ENCODE measurements at regions not wholly inside any gene's neighbourhood (a gene's known extent, or its start where the extent isn't known, plus 50 kb on each side); places are given as distances from the start of the nearest gene placed in this dataset.

GRCh38 chr9:111163716-111164389 is 125.6 kb upstream of the LPAR1 start:
- no peak for DNase-seq (ENCODE audit: low spot score)
- in situ Hi-C loops (cut with MboI; ENCODE audit: low pct_unique_long_range_greater_than_20kb, low sequenced_read_pairs, unreplicated experiment), result no loop called here
- no peak for TF ChIP-seq CTCF (IDR thresholded peaks at IDR 0.05; ENCODE audit: extremely low read depth, insufficient read depth, missing control alignments)

DNA sequence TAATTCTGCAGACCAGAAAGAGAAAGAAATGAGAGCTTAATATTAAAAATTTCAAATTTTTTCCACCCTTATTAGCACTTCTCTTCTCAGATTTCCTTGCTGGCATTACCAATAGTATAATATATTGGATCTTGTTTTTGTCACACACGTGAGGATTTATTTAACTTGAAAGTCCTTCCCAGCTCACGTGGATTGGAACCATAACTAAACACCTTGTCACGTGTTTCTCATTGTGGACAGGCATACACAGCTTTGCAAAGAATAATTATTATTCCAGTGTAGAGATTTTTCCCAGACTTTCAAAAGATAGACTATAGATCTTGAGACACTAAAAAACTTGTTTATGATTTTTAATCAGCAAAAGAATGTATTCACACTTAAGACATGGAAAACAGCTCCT is 123.8 kb upstream of the LPAR1 start:
- no peak for TF ChIP-seq CTCF (IDR thresholded peaks at IDR 0.05; ENCODE audit: extremely low read depth, insufficient read depth, missing control alignments)
- in situ Hi-C loops (cut with MboI; ENCODE audit: low pct_unique_long_range_greater_than_20kb, low sequenced_read_pairs, unreplicated experiment), result no loop called here

DNA sequence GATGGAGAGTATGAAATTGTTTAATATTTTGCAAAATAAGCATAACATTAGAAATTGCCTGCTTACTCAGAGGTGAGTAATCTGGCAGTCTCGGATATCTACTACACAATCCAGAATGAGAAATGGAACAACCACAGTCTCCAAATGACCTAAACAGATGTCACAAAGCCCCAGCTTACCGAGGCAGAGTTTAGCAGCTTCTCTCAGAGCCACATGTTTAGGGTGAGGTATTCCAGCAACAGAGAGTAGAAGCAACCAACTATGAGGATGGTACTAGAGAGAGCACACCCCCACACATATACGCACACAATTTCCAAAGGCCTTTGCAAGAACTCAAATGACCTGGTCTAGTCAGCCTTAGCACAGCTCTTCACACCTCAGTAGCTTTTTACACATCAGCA is 122.7 kb upstream of the LPAR1 start:
- in situ Hi-C loops (cut with MboI; ENCODE audit: low pct_unique_long_range_greater_than_20kb, low sequenced_read_pairs, unreplicated experiment), result no loop called here
- DNase-seq (ENCODE audit: low spot score), result no peak
- TF ChIP-seq CTCF (IDR thresholded peaks at IDR 0.05; ENCODE audit: extremely low read depth, insufficient read depth, missing control alignments), result no peak

More for the DNA sequence above, 123.8 kb upstream of the LPAR1 start:
- DNase-seq (ENCODE audit: low spot score), result no peak

GRCh38 chr9:111158999-111159398 is 120.7 kb upstream of the LPAR1 start:
- no peak for TF ChIP-seq CTCF (IDR thresholded peaks at IDR 0.05; ENCODE audit: extremely low read depth, insufficient read depth, missing control alignments)
- DNase-seq (ENCODE audit: low spot score), result no peak
- in situ Hi-C loops (cut with MboI; ENCODE audit: low pct_unique_long_range_greater_than_20kb, low sequenced_read_pairs, unreplicated experiment), result no loop called here

- DNase-seq (ENCODE audit: low spot score), result no peak
- in situ Hi-C loops (cut with MboI; ENCODE audit: low pct_unique_long_range_greater_than_20kb, low sequenced_read_pairs, unreplicated experiment), result no loop called here
- TF ChIP-seq CTCF (IDR thresholded peaks at IDR 0.05; ENCODE audit: extremely low read depth, insufficient read depth, missing control alignments), result no peak
Observed at GRCh38 chr9:111158363-111158762, 120.1 kb upstream of the LPAR1 start.

GRCh38 chr9:111154081-111154562 is 115.9 kb upstream of the LPAR1 start:
- TF ChIP-seq CTCF (IDR thresholded peaks at IDR 0.05; ENCODE audit: extremely low read depth, insufficient read depth, missing control alignments), result no peak
- DNase-seq (ENCODE audit: low spot score), result no peak

More at GRCh38 chr9:111154081-111154562, 115.9 kb upstream of the LPAR1 start:
- in situ Hi-C loops (cut with MboI; ENCODE audit: low pct_unique_long_range_greater_than_20kb, low sequenced_read_pairs, unreplicated experiment), result no loop called here

All from GM13977 (cell line).